IMR-90 (cell line): ENCODE measurements at regions not wholly inside any gene's neighbourhood (a gene's known extent, or its start where the extent isn't known, plus 50 kb on each side); places are given as distances from the start of the nearest gene placed in this dataset.

ENCODE experiments used
- CEBPB ChIP-seq: IDR thresholded peaks from 2 replicates; pipeline ENCODE4 v1.6.1; 2012; ENCODE audit warnings: low read depth, low read length, improper control_type of control experiment
- CHD1 ChIP-seq: IDR thresholded peaks from 2 replicates; pipeline ENCODE4 v1.6.1; 2012; ENCODE audit warnings: low read depth, low read length, improper control_type of control experiment
- POLR2A ChIP-seq: IDR thresholded peaks from 2 replicates; pipeline ENCODE4 v1.6.1; 2012; ENCODE audit warnings: mild to moderate bottlenecking, low read depth, low read length
- RAD21 ChIP-seq: IDR thresholded peaks from 2 replicates; pipeline ENCODE4 v1.6.1; 2012; ENCODE audit warnings: low read length, improper control_type of control experiment
- RCOR1 ChIP-seq: IDR thresholded peaks from 2 replicates; pipeline ENCODE4 v1.6.1; 2012; ENCODE audit warnings: mild to moderate bottlenecking, low read length, improper control_type of control experiment; ENCODE audit not compliant: insufficient replicate concordance
- RFX5 ChIP-seq: IDR thresholded peaks from 2 replicates; pipeline ENCODE4 v1.8.0; 2012; ENCODE audit warnings: low read depth, mild to moderate bottlenecking, low read length, moderate library complexity
- TF ChIP-seq, protein P1 (sequence below): conservative IDR thresholded peaks from 2 replicates; pipeline ENCODE4 v1.5.1; 2012; ENCODE audit warnings: mild to moderate bottlenecking, low read depth, low read length, improper control_type of control experiment
- TF ChIP-seq, protein P2 (sequence below): fragments of 150-350 bp; IDR thresholded peaks from 2 replicates; pipeline ENCODE4 v1.6.1; 2016; ENCODE audit warnings: low read depth, mild to moderate bottlenecking, low read length, moderate library complexity, borderline replicate concordance

DNA sequence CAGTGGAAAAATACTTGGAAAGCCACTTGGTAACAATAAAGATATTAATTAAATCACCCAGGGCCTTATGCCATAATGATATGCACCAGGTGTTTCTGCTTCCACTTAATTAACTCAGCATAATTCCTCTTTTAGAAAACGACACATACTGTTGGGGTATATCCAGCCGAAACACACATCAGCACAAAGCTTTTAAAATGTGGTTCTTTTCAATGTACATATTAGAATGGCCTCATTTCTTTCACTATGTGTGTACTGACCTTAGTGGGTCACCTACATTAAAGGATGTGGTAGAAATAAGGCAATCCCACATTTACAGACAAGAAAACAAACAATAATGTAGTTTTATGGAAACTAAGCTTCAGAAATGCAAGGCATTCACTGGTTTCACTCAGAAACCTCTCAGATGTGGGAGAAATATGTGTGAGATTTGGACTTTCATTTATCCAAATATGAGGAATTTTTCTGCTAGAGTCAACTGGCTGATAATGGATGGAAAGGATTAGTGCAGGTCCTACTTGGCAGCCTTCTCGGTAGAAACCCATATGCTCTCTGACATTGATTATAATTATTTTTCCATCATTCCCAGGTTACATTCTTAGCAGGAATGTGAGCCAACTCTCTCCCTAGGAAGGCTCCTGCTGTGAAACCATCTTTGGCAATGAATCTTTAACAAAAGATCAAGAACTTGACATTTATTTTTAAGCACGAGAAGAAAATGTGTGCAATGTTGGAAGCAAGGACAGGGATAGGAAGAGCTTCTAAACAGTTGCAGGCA, 66.7 kb upstream of the DHX40 start:
- TF ChIP-seq, protein P1, sequence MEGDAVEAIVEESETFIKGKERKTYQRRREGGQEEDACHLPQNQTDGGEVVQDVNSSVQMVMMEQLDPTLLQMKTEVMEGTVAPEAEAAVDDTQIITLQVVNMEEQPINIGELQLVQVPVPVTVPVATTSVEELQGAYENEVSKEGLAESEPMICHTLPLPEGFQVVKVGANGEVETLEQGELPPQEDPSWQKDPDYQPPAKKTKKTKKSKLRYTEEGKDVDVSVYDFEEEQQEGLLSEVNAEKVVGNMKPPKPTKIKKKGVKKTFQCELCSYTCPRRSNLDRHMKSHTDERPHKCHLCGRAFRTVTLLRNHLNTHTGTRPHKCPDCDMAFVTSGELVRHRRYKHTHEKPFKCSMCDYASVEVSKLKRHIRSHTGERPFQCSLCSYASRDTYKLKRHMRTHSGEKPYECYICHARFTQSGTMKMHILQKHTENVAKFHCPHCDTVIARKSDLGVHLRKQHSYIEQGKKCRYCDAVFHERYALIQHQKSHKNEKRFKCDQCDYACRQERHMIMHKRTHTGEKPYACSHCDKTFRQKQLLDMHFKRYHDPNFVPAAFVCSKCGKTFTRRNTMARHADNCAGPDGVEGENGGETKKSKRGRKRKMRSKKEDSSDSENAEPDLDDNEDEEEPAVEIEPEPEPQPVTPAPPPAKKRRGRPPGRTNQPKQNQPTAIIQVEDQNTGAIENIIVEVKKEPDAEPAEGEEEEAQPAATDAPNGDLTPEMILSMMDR, result no peak
- no peak for TF ChIP-seq RAD21
- TF ChIP-seq POLR2A, result no peak
- no peak for TF ChIP-seq RCOR1
- TF ChIP-seq CHD1, result no peak
- TF ChIP-seq RFX5, result no peak
- no peak for TF ChIP-seq CEBPB
- TF ChIP-seq, protein P2, sequence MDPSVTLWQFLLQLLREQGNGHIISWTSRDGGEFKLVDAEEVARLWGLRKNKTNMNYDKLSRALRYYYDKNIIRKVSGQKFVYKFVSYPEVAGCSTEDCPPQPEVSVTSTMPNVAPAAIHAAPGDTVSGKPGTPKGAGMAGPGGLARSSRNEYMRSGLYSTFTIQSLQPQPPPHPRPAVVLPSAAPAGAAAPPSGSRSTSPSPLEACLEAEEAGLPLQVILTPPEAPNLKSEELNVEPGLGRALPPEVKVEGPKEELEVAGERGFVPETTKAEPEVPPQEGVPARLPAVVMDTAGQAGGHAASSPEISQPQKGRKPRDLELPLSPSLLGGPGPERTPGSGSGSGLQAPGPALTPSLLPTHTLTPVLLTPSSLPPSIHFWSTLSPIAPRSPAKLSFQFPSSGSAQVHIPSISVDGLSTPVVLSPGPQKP, result no peak
